ENCODE measurements at regions not wholly inside any gene's neighbourhood (a gene's known extent, or its start where the extent isn't known, plus 50 kb on each side); places are given as distances from the start of the nearest gene placed in this dataset.

DNA sequence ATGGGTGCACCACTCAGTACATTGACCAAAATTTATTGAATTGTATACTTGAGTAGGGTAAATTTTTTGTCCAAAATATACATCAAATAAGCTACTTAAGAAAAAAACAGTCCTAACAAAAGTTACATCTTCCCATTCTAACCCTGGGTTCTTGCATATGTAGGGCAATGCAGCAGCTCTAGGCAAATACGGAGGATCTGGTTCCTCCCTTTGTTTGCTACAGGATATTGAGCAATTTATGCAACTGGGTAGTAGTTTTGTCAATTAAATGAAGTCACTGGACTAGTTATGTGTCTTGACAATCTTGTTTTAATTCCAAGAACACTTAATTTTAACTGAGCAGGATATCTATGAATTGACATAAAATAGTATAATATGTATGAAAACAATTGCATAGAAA, 1507.2 kb upstream of the PIK3C3 start:
- TF ChIP-seq, protein P1, sequence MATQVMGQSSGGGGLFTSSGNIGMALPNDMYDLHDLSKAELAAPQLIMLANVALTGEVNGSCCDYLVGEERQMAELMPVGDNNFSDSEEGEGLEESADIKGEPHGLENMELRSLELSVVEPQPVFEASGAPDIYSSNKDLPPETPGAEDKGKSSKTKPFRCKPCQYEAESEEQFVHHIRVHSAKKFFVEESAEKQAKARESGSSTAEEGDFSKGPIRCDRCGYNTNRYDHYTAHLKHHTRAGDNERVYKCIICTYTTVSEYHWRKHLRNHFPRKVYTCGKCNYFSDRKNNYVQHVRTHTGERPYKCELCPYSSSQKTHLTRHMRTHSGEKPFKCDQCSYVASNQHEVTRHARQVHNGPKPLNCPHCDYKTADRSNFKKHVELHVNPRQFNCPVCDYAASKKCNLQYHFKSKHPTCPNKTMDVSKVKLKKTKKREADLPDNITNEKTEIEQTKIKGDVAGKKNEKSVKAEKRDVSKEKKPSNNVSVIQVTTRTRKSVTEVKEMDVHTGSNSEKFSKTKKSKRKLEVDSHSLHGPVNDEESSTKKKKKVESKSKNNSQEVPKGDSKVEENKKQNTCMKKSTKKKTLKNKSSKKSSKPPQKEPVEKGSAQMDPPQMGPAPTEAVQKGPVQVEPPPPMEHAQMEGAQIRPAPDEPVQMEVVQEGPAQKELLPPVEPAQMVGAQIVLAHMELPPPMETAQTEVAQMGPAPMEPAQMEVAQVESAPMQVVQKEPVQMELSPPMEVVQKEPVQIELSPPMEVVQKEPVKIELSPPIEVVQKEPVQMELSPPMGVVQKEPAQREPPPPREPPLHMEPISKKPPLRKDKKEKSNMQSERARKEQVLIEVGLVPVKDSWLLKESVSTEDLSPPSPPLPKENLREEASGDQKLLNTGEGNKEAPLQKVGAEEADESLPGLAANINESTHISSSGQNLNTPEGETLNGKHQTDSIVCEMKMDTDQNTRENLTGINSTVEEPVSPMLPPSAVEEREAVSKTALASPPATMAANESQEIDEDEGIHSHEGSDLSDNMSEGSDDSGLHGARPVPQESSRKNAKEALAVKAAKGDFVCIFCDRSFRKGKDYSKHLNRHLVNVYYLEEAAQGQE (IDR thresholded peaks at IDR 0.05; ENCODE audit: insufficient read depth in 1 of 2, low read depth in 2 of 2, low read length in 2 of 2), result no peak
- TF ChIP-seq TAF1 (IDR thresholded peaks at IDR 0.05; ENCODE audit: borderline replicate concordance, insufficient read depth, low read length) (no peak), FOXP2 (optimal IDR thresholded peaks at IDR 0.05; ENCODE audit: borderline replicate concordance, extremely low read depth, extremely low read length, insufficient read depth) (no peak), SIN3A (IDR thresholded peaks at IDR 0.05; ENCODE audit: borderline replicate concordance, insufficient read depth, low read length) (no peak), POLR2AphosphoS5 (IDR thresholded peaks at IDR 0.05; ENCODE audit: low read depth, low read length) (no peak)

DNA sequence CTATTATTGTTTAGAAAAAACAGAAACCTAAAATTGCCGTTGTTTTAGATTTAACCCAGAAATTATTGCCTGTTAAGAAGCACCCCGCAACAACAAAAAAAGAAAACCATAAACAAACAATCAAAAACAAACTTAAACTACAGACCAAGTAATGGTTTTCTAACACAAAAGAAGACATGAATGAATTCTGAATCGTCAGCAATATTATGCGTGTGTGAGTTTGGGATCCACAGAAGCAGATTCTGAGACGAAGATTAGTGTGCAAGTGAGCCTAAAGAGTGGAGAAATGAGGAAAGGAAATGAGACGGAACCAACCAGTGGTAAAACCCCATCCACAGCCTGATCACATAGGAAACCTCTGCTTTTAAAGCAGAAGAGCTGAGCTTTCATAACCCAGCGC, 1514.9 kb upstream of the PIK3C3 start:
- TF ChIP-seq, protein P1 (IDR thresholded peaks at IDR 0.05; ENCODE audit: insufficient read depth in 1 of 2, low read depth in 2 of 2, low read length in 2 of 2), result no peak
- TF ChIP-seq FOXP2 (optimal IDR thresholded peaks at IDR 0.05; ENCODE audit: borderline replicate concordance, extremely low read depth, extremely low read length, insufficient read depth) (no peak), SIN3A (IDR thresholded peaks at IDR 0.05; ENCODE audit: borderline replicate concordance, insufficient read depth, low read length) (no peak), TAF1 (IDR thresholded peaks at IDR 0.05; ENCODE audit: borderline replicate concordance, insufficient read depth, low read length) (no peak), POLR2AphosphoS5 (IDR thresholded peaks at IDR 0.05; ENCODE audit: low read depth, low read length) (no peak)

DNA sequence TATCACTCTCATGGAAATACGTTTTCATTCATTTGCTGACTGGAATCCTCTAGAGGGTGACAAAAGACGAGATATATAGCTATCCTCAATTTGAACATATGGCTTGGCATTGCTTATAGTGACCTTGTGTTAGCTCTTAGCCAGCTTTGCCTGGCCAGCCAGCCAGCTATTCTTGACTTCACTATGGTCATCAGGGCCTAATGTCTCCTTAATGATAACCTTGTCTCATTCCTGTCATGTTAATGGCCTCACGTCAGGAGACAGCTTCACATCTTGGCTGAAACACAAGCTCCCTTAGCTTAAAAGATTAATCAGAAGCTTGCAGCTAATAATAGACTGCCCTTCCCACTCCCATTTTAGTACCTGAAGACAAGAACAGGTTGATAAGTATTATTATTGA, 1517.5 kb upstream of the PIK3C3 start:
- TF ChIP-seq POLR2AphosphoS5 (IDR thresholded peaks at IDR 0.05; ENCODE audit: low read depth, low read length), result no peak
- no peak for TF ChIP-seq FOXP2 (optimal IDR thresholded peaks at IDR 0.05; ENCODE audit: borderline replicate concordance, extremely low read depth, extremely low read length, insufficient read depth)
- TF ChIP-seq, protein P1 (IDR thresholded peaks at IDR 0.05; ENCODE audit: insufficient read depth in 1 of 2, low read depth in 2 of 2, low read length in 2 of 2), result no peak
- no peak for TF ChIP-seq TAF1 (IDR thresholded peaks at IDR 0.05; ENCODE audit: borderline replicate concordance, insufficient read depth, low read length)
- no peak for TF ChIP-seq SIN3A (IDR thresholded peaks at IDR 0.05; ENCODE audit: borderline replicate concordance, insufficient read depth, low read length)

DNA sequence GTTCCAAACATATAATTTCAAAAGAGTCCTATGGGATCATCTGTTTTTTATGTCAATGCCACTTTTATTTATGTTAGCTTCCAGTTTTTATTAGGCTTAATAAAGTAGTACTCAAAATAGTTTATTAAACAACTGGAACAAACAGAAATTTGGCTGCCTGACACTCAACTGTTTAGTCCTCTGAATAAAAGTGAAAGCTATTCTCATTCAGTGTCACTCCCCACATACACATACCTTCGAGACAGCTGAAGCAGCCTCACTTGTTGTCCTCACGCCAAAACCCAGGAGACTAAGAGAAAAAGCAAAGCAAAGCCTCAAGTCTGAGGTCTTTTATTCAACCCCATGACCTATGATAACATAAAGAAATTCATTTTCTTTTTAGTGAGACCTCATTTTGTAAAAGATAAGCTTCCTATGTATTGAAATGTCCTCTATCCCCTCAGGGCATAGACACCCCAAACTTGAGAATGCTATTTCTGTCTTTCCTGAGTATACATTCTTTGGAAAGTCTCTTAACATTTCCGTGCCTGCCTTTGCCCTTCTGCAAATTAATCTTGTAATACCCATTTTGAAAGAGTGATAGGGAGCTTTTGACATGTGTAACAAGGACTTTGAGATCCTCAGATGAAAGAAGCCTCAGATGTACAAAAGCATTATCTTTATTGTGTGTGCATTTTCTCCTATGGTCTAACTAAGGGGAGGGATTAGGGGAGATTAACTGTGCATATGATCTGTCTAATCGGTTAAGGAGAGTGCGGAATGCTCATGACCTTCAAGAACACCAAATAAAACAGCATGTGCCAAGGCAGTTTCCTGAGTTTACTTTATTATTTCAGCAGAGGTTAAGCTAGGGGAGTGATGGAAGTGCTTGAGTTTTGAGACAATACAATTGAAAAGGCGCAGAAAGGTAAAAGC, 1523.7 kb upstream of the PIK3C3 start:
- TF ChIP-seq FOXP2 (optimal IDR thresholded peaks at IDR 0.05; ENCODE audit: borderline replicate concordance, extremely low read depth, extremely low read length, insufficient read depth), result no peak
- no peak for TF ChIP-seq SIN3A (IDR thresholded peaks at IDR 0.05; ENCODE audit: borderline replicate concordance, insufficient read depth, low read length)
- TF ChIP-seq TAF1 (IDR thresholded peaks at IDR 0.05; ENCODE audit: borderline replicate concordance, insufficient read depth, low read length), result no peak
- TF ChIP-seq, protein P1 (IDR thresholded peaks at IDR 0.05; ENCODE audit: insufficient read depth in 1 of 2, low read depth in 2 of 2, low read length in 2 of 2), result no peak
- no peak for TF ChIP-seq POLR2AphosphoS5 (IDR thresholded peaks at IDR 0.05; ENCODE audit: low read depth, low read length)

All from PFSK-1 (cell line).